ENCODE measurements at regions not wholly inside any gene's neighbourhood (a gene's known extent, or its start where the extent isn't known, plus 50 kb on each side); places are given as distances from the start of the nearest gene placed in this dataset.

- TF ChIP-seq POLR2A (IDR thresholded peaks at IDR 0.05): no peak
- no peak for TF ChIP-seq CTCF (IDR thresholded peaks at IDR 0.05)
Observed at GRCh38 chr9:113659039-113659438, 195.5 kb downstream of the RGS3 start.
